ENCODE measurements at regions not wholly inside any gene's neighbourhood (a gene's known extent, or its start where the extent isn't known, plus 50 kb on each side); places are given as distances from the start of the nearest gene placed in this dataset.

GRCh38 chr1:34524783-34525182 lies 230.1 kb upstream of the GJB5 start:
- no peaks in the 10 kb centered on the region for H3K4me1 ChIP-seq
- DNase-seq, result no peak
- no peaks in the 10 kb centered on the region for H3K9me3 ChIP-seq (replicated peaks)
- no peak overlapping the region for H3K4me3 ChIP-seq
- intact Hi-C loops (cut with micrococcal nuclease), result no loop called here
- no peak for TF ChIP-seq CTCF (IDR thresholded peaks at IDR 0.05; ENCODE audit: borderline replicate concordance)
- no peaks in the 10 kb centered on the region for H3K36me3 ChIP-seq
- H3K27me3 ChIP-seq (ENCODE audit: low read depth), result peaks cover 90% of the 10 kb centered on the region
- H3K27ac ChIP-seq (replicated peaks), result no peak overlapping the region

GRCh38 chr1:34529935-34530859 lies 224.7 kb upstream of the GJB5 start:
- no peak for TF ChIP-seq CTCF (IDR thresholded peaks at IDR 0.05; ENCODE audit: borderline replicate concordance)
- intact Hi-C loops (cut with micrococcal nuclease), result no loop called here
- Histone ChIP-seq H3K27me3 (ENCODE audit: low read depth) (peaks cover 76% of the 10 kb centered on the region), H3K4me3 (no peak overlapping the region), H3K9me3 (replicated peaks) (no peaks in the 10 kb centered on the region), H3K4me1 (no peaks in the 10 kb centered on the region), H3K27ac (replicated peaks) (no peak overlapping the region), H3K36me3 (no peaks in the 10 kb centered on the region)
- no peak for DNase-seq

- Histone ChIP-seq H3K4me1 (no peaks in the 10 kb centered on the region), H3K27ac (replicated peaks) (no peak overlapping the region), H3K27me3 (ENCODE audit: low read depth) (peaks cover 78% of the 10 kb centered on the region), H3K9me3 (replicated peaks) (no peaks in the 10 kb centered on the region), H3K4me3 (no peak overlapping the region), H3K36me3 (no peaks in the 10 kb centered on the region)
- no peak for TF ChIP-seq CTCF (IDR thresholded peaks at IDR 0.05; ENCODE audit: borderline replicate concordance)
- DNase-seq, result no peak
- intact Hi-C loops (cut with micrococcal nuclease), result no loop called here
Measured at GRCh38 chr1:34532113-34532512, 222.7 kb upstream of the GJB5 start.

GRCh38 chr1:34538481-34538880 lies 216.4 kb upstream of the GJB5 start:
- Histone ChIP-seq H3K36me3 (no peaks in the 10 kb centered on the region), H3K27ac (replicated peaks) (no peak overlapping the region), H3K9me3 (replicated peaks) (peaks cover 6% of the 10 kb centered on the region), H3K4me3 (no peak overlapping the region), H3K27me3 (ENCODE audit: low read depth) (peaks cover 55% of the 10 kb centered on the region), H3K4me1 (no peaks in the 10 kb centered on the region)
- TF ChIP-seq CTCF (IDR thresholded peaks at IDR 0.05; ENCODE audit: borderline replicate concordance), result no peak
- intact Hi-C loops (cut with micrococcal nuclease), result no loop called here
- DNase-seq, result no peak

- H3K27ac ChIP-seq (replicated peaks), result no peak overlapping the region
- no peak overlapping the region for H3K4me3 ChIP-seq
- no peaks in the 10 kb centered on the region for H3K4me1 ChIP-seq
- H3K36me3 ChIP-seq, result no peaks in the 10 kb centered on the region
- no peak for DNase-seq
- peaks cover 12% of the 10 kb centered on the region for H3K9me3 ChIP-seq (replicated peaks)
- H3K27me3 ChIP-seq (ENCODE audit: low read depth), result peaks cover 54% of the 10 kb centered on the region
- intact Hi-C loops (cut with micrococcal nuclease), result no loop called here
- TF ChIP-seq CTCF (IDR thresholded peaks at IDR 0.05; ENCODE audit: borderline replicate concordance), result no peak
Measured at GRCh38 chr1:34547046-34547674, 207.7 kb upstream of the GJB5 start.

Data from left ventricle myocardium inferior (tissue), 1 donor.